GM13976 (cell line): ENCODE measurements at regions not wholly inside any gene's neighbourhood (a gene's known extent, or its start where the extent isn't known, plus 50 kb on each side); places are given as distances from the start of the nearest gene placed in this dataset.
"Not testable (repeated sequence)": the region's sequence is repeated elsewhere in the genome, so short reads cannot be mapped to it uniquely, and the experiment has no call there.

Experiments used
- DNase-seq: peaks from one replicate; pipeline ENCODE4 v3.0.0; 2012; ENCODE audit warnings: low spot score
- CTCF ChIP-seq: IDR thresholded peaks from 2 replicates; pipeline ENCODE4 v1.5.1; 2012; ENCODE audit warnings: borderline replicate concordance, mild to moderate bottlenecking; ENCODE audit not compliant: insufficient read depth; ENCODE audit errors: extremely low read depth, missing control alignments, control extremely low read depth
- in situ Hi-C: fragments of 300-500 bp; cut with MboI; formaldehyde crosslinking; loops from one replicate; pipeline ENCODE4 v1.12.0; 2022; ENCODE audit warnings: low sequenced_read_pairs, mixed read lengths, inconsistent platforms; ENCODE audit not compliant: unreplicated experiment

GRCh38 chr9:88872192-88872946, 118.9 kb upstream of the S1PR3 start:
- DNase-seq, result no peak
- TF ChIP-seq CTCF, result no peak
- in situ Hi-C loops, result no loop called here

GRCh38 chr9:88873635-88874034, 117.6 kb upstream of the S1PR3 start:
- TF ChIP-seq CTCF, result no peak
- in situ Hi-C loops, result no loop called here
- no peak for DNase-seq

GRCh38 chr9:88874391-88874790, 116.9 kb upstream of the S1PR3 start:
- no peak for DNase-seq
- TF ChIP-seq CTCF, result no peak
- in situ Hi-C loops, result no loop called here

GRCh38 chr9:88875400-88876120, 115.7 kb upstream of the S1PR3 start:
- no peak for TF ChIP-seq CTCF
- DNase-seq, result no peak
- in situ Hi-C loops, result no loop called here

GRCh38 chr9:88880199-88880598, 111.1 kb upstream of the S1PR3 start:
- DNase-seq, result no peak
- no peak for TF ChIP-seq CTCF
- in situ Hi-C loops, result no loop called here

GRCh38 chr9:88884291-88884690, 107.0 kb upstream of the S1PR3 start:
- DNase-seq, in situ Hi-C loops: not testable (repeated sequence)

GRCh38 chr9:88886762-88887161, 104.5 kb upstream of the S1PR3 start:
- in situ Hi-C loops, DNase-seq: not testable (repeated sequence)
